ENCODE measurements at regions not wholly inside any gene's neighbourhood (a gene's known extent, or its start where the extent isn't known, plus 50 kb on each side); places are given as distances from the start of the nearest gene placed in this dataset.

- intact Hi-C loops (cut with DNase I) = no loop called here
- DNase-seq = no peak
- Histone ChIP-seq H3K9ac (ENCODE audit: low read length in 3 of 3) (no peak overlapping the region), H3K27ac (ENCODE audit: low read depth in 2 of 2, low read length in 2 of 2) (no peak overlapping the region), H3K4me1 (ENCODE audit: control insufficient read depth in 2 of 3, insufficient read depth in 2 of 3, low read depth in 1 of 3, low read length in 3 of 3) (no peaks in the 10 kb centered on the region), H3K27me3 (ENCODE audit: control insufficient read depth, insufficient read depth, low read length) (peaks cover 2% of the 10 kb centered on the region), H3K9me3 (ENCODE audit: control insufficient read depth in 2 of 3, insufficient read depth in 1 of 3, low read length in 3 of 3) (no peaks in the 10 kb centered on the region), H3K36me3 (ENCODE audit: control insufficient read depth in 2 of 3, insufficient read depth in 3 of 3, low read length in 3 of 3) (no peaks in the 10 kb centered on the region), H3K4me3 (ENCODE audit: low read length in 3 of 3) (no peak overlapping the region)
- no peak for FAIRE-seq
- TF ChIP-seq CTCF (IDR thresholded peaks at IDR 0.05; ENCODE audit: borderline replicate concordance, extremely low read depth, insufficient read depth) = no peak
Observed at GRCh38 chr17:79292501-79292900, 217.9 kb downstream of the ENGASE start.

- intact Hi-C loops (cut with DNase I) = no loop called here
- TF ChIP-seq CTCF (IDR thresholded peaks at IDR 0.05; ENCODE audit: borderline replicate concordance, extremely low read depth, insufficient read depth) = no peak
- no peak for FAIRE-seq
- Histone ChIP-seq H3K9ac (ENCODE audit: low read length in 3 of 3) (no peak overlapping the region), H3K4me1 (ENCODE audit: control insufficient read depth in 2 of 3, insufficient read depth in 2 of 3, low read depth in 1 of 3, low read length in 3 of 3) (no peaks in the 10 kb centered on the region), H3K4me3 (ENCODE audit: low read length in 3 of 3) (no peak overlapping the region), H3K27me3 (ENCODE audit: control insufficient read depth, insufficient read depth, low read length) (peaks cover 2% of the 10 kb centered on the region), H3K27ac (ENCODE audit: low read depth in 2 of 2, low read length in 2 of 2) (no peak overlapping the region), H3K9me3 (ENCODE audit: control insufficient read depth in 2 of 3, insufficient read depth in 1 of 3, low read length in 3 of 3) (no peaks in the 10 kb centered on the region), H3K36me3 (ENCODE audit: control insufficient read depth in 2 of 3, insufficient read depth in 3 of 3, low read length in 3 of 3) (no peaks in the 10 kb centered on the region)
- no peak for DNase-seq
Observed at GRCh38 chr17:79291391-79291790, 216.8 kb downstream of the ENGASE start.

GRCh38 chr17:79290726-79291125 is 216.1 kb downstream of the ENGASE start:
- Histone ChIP-seq H3K9ac (ENCODE audit: low read length in 3 of 3) (no peak overlapping the region), H3K4me1 (ENCODE audit: control insufficient read depth in 2 of 3, insufficient read depth in 2 of 3, low read depth in 1 of 3, low read length in 3 of 3) (no peaks in the 10 kb centered on the region), H3K27ac (ENCODE audit: low read depth in 2 of 2, low read length in 2 of 2) (no peak overlapping the region), H3K4me3 (ENCODE audit: low read length in 3 of 3) (no peak overlapping the region), H3K9me3 (ENCODE audit: control insufficient read depth in 2 of 3, insufficient read depth in 1 of 3, low read length in 3 of 3) (no peaks in the 10 kb centered on the region), H3K27me3 (ENCODE audit: control insufficient read depth, insufficient read depth, low read length) (peaks cover 4% of the 10 kb centered on the region), H3K36me3 (ENCODE audit: control insufficient read depth in 2 of 3, insufficient read depth in 3 of 3, low read length in 3 of 3) (no peaks in the 10 kb centered on the region)
- DNase-seq (no peak), FAIRE-seq (no peak)
- intact Hi-C loops (cut with DNase I) = no loop called here
- no peak for TF ChIP-seq CTCF (IDR thresholded peaks at IDR 0.05; ENCODE audit: borderline replicate concordance, extremely low read depth, insufficient read depth)

- DNase-seq (no peak), FAIRE-seq (no peak)
- intact Hi-C loops (cut with DNase I) = no loop called here
- Histone ChIP-seq H3K27me3 (ENCODE audit: control insufficient read depth, insufficient read depth, low read length) (peaks cover 4% of the 10 kb centered on the region), H3K4me1 (ENCODE audit: control insufficient read depth in 2 of 3, insufficient read depth in 2 of 3, low read depth in 1 of 3, low read length in 3 of 3) (no peaks in the 10 kb centered on the region), H3K9me3 (ENCODE audit: control insufficient read depth in 2 of 3, insufficient read depth in 1 of 3, low read length in 3 of 3) (no peaks in the 10 kb centered on the region), H3K27ac (ENCODE audit: low read depth in 2 of 2, low read length in 2 of 2) (no peak overlapping the region), H3K36me3 (ENCODE audit: control insufficient read depth in 2 of 3, insufficient read depth in 3 of 3, low read length in 3 of 3) (no peaks in the 10 kb centered on the region), H3K4me3 (ENCODE audit: low read length in 3 of 3) (no peak overlapping the region), H3K9ac (ENCODE audit: low read length in 3 of 3) (no peak overlapping the region)
- no peak for TF ChIP-seq CTCF (IDR thresholded peaks at IDR 0.05; ENCODE audit: borderline replicate concordance, extremely low read depth, insufficient read depth)
Observed at GRCh38 chr17:79288950-79289349, 214.3 kb downstream of the ENGASE start.

Measured in kidney (tissue), 13 donors.